H9 (cell line): ENCODE measurements at regions not wholly inside any gene's neighbourhood (a gene's known extent, or its start where the extent isn't known, plus 50 kb on each side); places are given as distances from the start of the nearest gene placed in this dataset.

Experiments
- DNase-seq: peaks from one replicate; pipeline ENCODE4 v3.0.0-alpha.2; 2017
- H2AFZ ChIP-seq: one replicate; pipeline ENCODE4 v1.6.1; 2013; ENCODE audit warnings: mild to moderate bottlenecking, low read length, control low read depth, moderate library complexity
- H2AK5ac ChIP-seq: 2 replicates; pipeline ENCODE4 v1.6.1; 2013; ENCODE audit warnings: low read length, control low read depth, mixed read lengths; ENCODE audit not compliant: insufficient read length
- H2BK120ac ChIP-seq: one replicate; pipeline ENCODE4 v1.6.1; 2013; ENCODE audit warnings: low read depth, mild to moderate bottlenecking, low read length, control low read depth, inconsistent platforms; ENCODE audit not compliant: poor library complexity, severe bottlenecking
- H2BK12ac ChIP-seq: 2 replicates; pipeline ENCODE4 v1.6.1; 2013; ENCODE audit warnings: low read length, control low read depth, mixed read lengths, low read depth; ENCODE audit not compliant: insufficient read length
- H2BK15ac ChIP-seq: 2 replicates; pipeline ENCODE4 v1.6.1; 2013; ENCODE audit warnings: low read depth, low read length, control low read depth
- H2BK20ac ChIP-seq: one replicate; pipeline ENCODE4 v1.6.1; 2013; ENCODE audit warnings: low read depth, mild to moderate bottlenecking, low read length, control low read depth, inconsistent platforms; ENCODE audit not compliant: poor library complexity, severe bottlenecking
- H2BK5ac ChIP-seq: 2 replicates; pipeline ENCODE4 v1.6.1; 2013; ENCODE audit warnings: low read length, control low read depth, mixed read lengths; ENCODE audit not compliant: insufficient read length
- H3K14ac ChIP-seq: 2 replicates; pipeline ENCODE4 v1.6.1; 2013; ENCODE audit warnings: low read length, control low read depth; ENCODE audit not compliant: insufficient read depth
- H3K18ac ChIP-seq: 2 replicates; pipeline ENCODE4 v1.6.1; 2013; ENCODE audit warnings: low read depth, mild to moderate bottlenecking, mixed read lengths, low read length, control low read depth; ENCODE audit not compliant: insufficient read length
- H3K23ac ChIP-seq: 2 replicates; pipeline ENCODE4 v1.6.1; 2013; ENCODE audit warnings: low read length, control low read depth, mixed read lengths, low read depth; ENCODE audit not compliant: insufficient read length
- H3K23me2 ChIP-seq: 2 replicates; pipeline ENCODE4 v1.6.1; 2013; ENCODE audit warnings: low read depth, mild to moderate bottlenecking, mixed read lengths, low read length, control low read depth; ENCODE audit not compliant: insufficient read length, poor library complexity, severe bottlenecking
- H3K27ac ChIP-seq: 2 replicates; pipeline ENCODE4 v1.5.1; 2013; ENCODE audit warnings: low read length, control low read depth, mixed read lengths, low read depth; ENCODE audit not compliant: insufficient read length
- H3K27me3 ChIP-seq: 2 replicates; pipeline ENCODE4 v1.6.1; 2013; ENCODE audit warnings: low read length, control low read depth, inconsistent platforms; ENCODE audit not compliant: insufficient read depth
- H3K4ac ChIP-seq: 2 replicates; pipeline ENCODE4 v1.6.1; 2013; ENCODE audit warnings: low read depth, mild to moderate bottlenecking, control low read depth, inconsistent platforms, low read length, moderate library complexity
- H3K4me1 ChIP-seq: 2 replicates; pipeline ENCODE4 v1.6.1; 2013; ENCODE audit warnings: low read length, control low read depth, inconsistent platforms; ENCODE audit not compliant: insufficient read depth
- H3K4me2 ChIP-seq: 2 replicates; pipeline ENCODE4 v1.6.1; 2013; ENCODE audit warnings: low read length, control low read depth, mixed read lengths; ENCODE audit not compliant: insufficient read length, insufficient read depth
- H3K56ac ChIP-seq: 2 replicates; pipeline ENCODE4 v1.6.1; 2013; ENCODE audit warnings: low read depth, mild to moderate bottlenecking, mixed read lengths, low read length, control low read depth; ENCODE audit not compliant: insufficient read length
- H3K79me1 ChIP-seq: 2 replicates; pipeline ENCODE4 v1.6.1; 2013; ENCODE audit warnings: low read depth, mild to moderate bottlenecking, moderate library complexity, low read length, control low read depth, inconsistent platforms; ENCODE audit not compliant: insufficient read depth, poor library complexity, severe bottlenecking
- H3K79me2 ChIP-seq: 2 replicates; pipeline ENCODE4 v1.6.1; 2013; ENCODE audit warnings: low read length, control low read depth, inconsistent platforms; ENCODE audit not compliant: insufficient read depth
- H3K9ac ChIP-seq: 2 replicates; pipeline ENCODE4 v1.6.1; 2013; ENCODE audit warnings: low read length, control low read depth, mixed read lengths; ENCODE audit not compliant: insufficient read length; ENCODE audit errors: extremely low read depth
- H3K9me3 ChIP-seq: one replicate; pipeline ENCODE4 v1.6.1; 2013; ENCODE audit warnings: low read depth, low read length, inconsistent platforms; ENCODE audit not compliant: control insufficient read depth
- H3T11ph ChIP-seq: one replicate; pipeline ENCODE4 v1.6.1; 2013; ENCODE audit warnings: mild to moderate bottlenecking, low read length, control low read depth, inconsistent platforms
- H4K20me1 ChIP-seq: one replicate; pipeline ENCODE4 v1.6.1; 2013; ENCODE audit not compliant: control insufficient read depth, insufficient read length, insufficient read depth
- H4K5ac ChIP-seq: 2 replicates; pipeline ENCODE4 v1.6.1; 2013; ENCODE audit warnings: low read depth, mild to moderate bottlenecking, mixed read lengths, low read length, control low read depth; ENCODE audit not compliant: insufficient read length
- H4K8ac ChIP-seq: replicated peaks from 2 replicates; pipeline ENCODE4 v1.6.1; 2013; ENCODE audit warnings: low read length, control low read depth, mixed read lengths, low read depth; ENCODE audit not compliant: insufficient read length
- H4K91ac ChIP-seq: 2 replicates; pipeline ENCODE4 v1.6.1; 2013; ENCODE audit warnings: low read depth, mild to moderate bottlenecking, moderate library complexity, mixed read lengths, low read length, control low read depth; ENCODE audit not compliant: insufficient read length
- H3K27ac Mint-ChIP-seq, 3 experiments: 2 replicates in 2 of 3; 3 replicates in 1 of 3; pipeline ENCODE4 v1.8.0; 2020 to 2021; ENCODE audit warnings: mixed read lengths in 3 of 3, mild to moderate bottlenecking in 1 of 3, moderate library complexity in 1 of 3
- H3K27me3 Mint-ChIP-seq: 2 replicates; pipeline ENCODE4 v1.8.0; 2021; ENCODE audit warnings: low read depth, mild to moderate bottlenecking, moderate library complexity, mixed read lengths
- H3K36me3 Mint-ChIP-seq, 3 experiments: 2 replicates in 2 of 3; 3 replicates in 1 of 3; pipeline ENCODE4 v1.8.0; 2020 to 2021; ENCODE audit warnings: low read depth in 3 of 3, mixed read lengths in 3 of 3; ENCODE audit not compliant: insufficient read depth in 1 of 3
- H3K4me1 Mint-ChIP-seq, 2 experiments: 2 replicates each; pipeline ENCODE4 v1.8.0; 2020; ENCODE audit warnings: mixed read lengths in 2 of 2
- H3K4me3 Mint-ChIP-seq, 2 experiments: 2 replicates in 1 of 2; 3 replicates in 1 of 2; pipeline ENCODE4 v1.8.0; 2020 to 2021; ENCODE audit warnings: mild to moderate bottlenecking in 2 of 2, mixed read lengths in 2 of 2, moderate library complexity in 1 of 2
- H3K9me3 Mint-ChIP-seq, 2 experiments: 2 replicates in 1 of 2; 3 replicates in 1 of 2; pipeline ENCODE4 v1.8.0; 2020; ENCODE audit warnings: mild to moderate bottlenecking in 2 of 2, mixed read lengths in 2 of 2, moderate library complexity in 1 of 2
- WGBS: extraction: QIAGEN DNeasy Blood & Tissue Kit; methylation state at CpG from one replicate; pipeline ENCODE4 v1.1.7; 2013; ENCODE audit warnings: missing lambda C conversion rate, low lambda C conversion rate, mixed read lengths; ENCODE audit not compliant: insufficient read length; ENCODE audit errors: extremely low coverage; 5-methylcytosine and 5-hydroxymethylcytosine counted together
- TF ChIP-seq, protein P1 (sequence below): fragments of 200-600 bp; sonication (generic); conservative IDR thresholded peaks from 3 replicates; pipeline ENCODE4 v1.8.0; 2021; ENCODE audit warnings: antibody characterized with exemption, mild to moderate bottlenecking

DNA sequence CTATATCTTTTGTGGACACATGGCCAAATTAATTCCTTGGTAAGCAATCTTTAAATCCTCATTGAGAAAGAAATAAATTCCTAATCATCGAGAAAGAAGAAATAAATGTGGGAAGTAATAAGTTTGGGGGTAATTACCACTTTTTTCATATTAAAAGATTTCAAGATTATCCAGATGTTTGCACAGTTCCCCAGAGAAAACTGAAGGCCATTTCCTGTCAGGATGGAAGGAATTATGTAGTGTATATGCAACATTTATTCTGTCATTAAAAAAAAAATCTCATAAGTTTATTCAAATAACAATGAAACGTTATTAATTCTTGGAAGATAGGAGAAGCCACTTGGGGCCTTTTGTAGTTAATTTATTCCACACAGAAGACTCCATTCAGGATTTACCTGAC lies 385.6 kb upstream of the NR3C2 start:
- Histone ChIP-seq H3K14ac (no peak overlapping the region), H3K56ac (no peak overlapping the region), H3K9me3 (no peaks in the 10 kb centered on the region), H2AFZ (no peak overlapping the region), H2BK20ac (no peak overlapping the region), H3K9ac (no peak overlapping the region), H3K4me1 (no peaks in the 10 kb centered on the region), H3K4me2 (no peak overlapping the region), H3K23me2 (no peaks in the 10 kb centered on the region), H2BK12ac (no peak overlapping the region), H3K79me2 (no peaks in the 10 kb centered on the region), H3K23ac (no peak overlapping the region), H4K91ac (no peak overlapping the region), H3K27ac (no peak overlapping the region), H3K27me3 (no peaks in the 10 kb centered on the region), H2BK5ac (no peak overlapping the region), H3K4ac (no peak overlapping the region), H2BK15ac (no peak overlapping the region), H4K8ac (no peak overlapping the region), H4K20me1 (no peaks in the 10 kb centered on the region), H4K5ac (no peak overlapping the region), H3K79me1 (no peaks in the 10 kb centered on the region), H2AK5ac (no peak overlapping the region), H3T11ph (no peak overlapping the region), H3K18ac (no peak overlapping the region), H2BK120ac (no peak overlapping the region)
- TF ChIP-seq, protein P1, sequence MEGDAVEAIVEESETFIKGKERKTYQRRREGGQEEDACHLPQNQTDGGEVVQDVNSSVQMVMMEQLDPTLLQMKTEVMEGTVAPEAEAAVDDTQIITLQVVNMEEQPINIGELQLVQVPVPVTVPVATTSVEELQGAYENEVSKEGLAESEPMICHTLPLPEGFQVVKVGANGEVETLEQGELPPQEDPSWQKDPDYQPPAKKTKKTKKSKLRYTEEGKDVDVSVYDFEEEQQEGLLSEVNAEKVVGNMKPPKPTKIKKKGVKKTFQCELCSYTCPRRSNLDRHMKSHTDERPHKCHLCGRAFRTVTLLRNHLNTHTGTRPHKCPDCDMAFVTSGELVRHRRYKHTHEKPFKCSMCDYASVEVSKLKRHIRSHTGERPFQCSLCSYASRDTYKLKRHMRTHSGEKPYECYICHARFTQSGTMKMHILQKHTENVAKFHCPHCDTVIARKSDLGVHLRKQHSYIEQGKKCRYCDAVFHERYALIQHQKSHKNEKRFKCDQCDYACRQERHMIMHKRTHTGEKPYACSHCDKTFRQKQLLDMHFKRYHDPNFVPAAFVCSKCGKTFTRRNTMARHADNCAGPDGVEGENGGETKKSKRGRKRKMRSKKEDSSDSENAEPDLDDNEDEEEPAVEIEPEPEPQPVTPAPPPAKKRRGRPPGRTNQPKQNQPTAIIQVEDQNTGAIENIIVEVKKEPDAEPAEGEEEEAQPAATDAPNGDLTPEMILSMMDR: no peak
- DNase-seq: no peak
- H3K27me3 Mint-ChIP-seq: no peaks in the 10 kb centered on the region
- no peak overlapping the region for H3K27ac Mint-ChIP-seq
- H3K4me3 Mint-ChIP-seq: no peak overlapping the region
- peaks cover 0 to 2% (median 0%) of the 10 kb centered on the region in 3 experiments; a peak in 3 of 7 replicates for H3K36me3 Mint-ChIP-seq
- H3K4me1 Mint-ChIP-seq: no peaks in the 10 kb centered on the region
- peaks cover 3 to 7% of the 10 kb centered on the region in 2 experiments; a peak in 4 of 5 replicates for H3K9me3 Mint-ChIP-seq
- WGBS: no CpG with 5 or more reads among the region's 2 CpGs
